GM12892 (cell line): ENCODE measurements at regions not wholly inside any gene's neighbourhood (a gene's known extent, or its start where the extent isn't known, plus 50 kb on each side); places are given as distances from the start of the nearest gene placed in this dataset.

Experiments used
- POLR2A ChIP-seq: IDR thresholded peaks from 2 replicates; pipeline ENCODE4 v1.6.1; 2011; ENCODE audit warnings: low read depth, low read length, control low read depth
- POLR2AphosphoS5 ChIP-seq: IDR thresholded peaks from 2 replicates; pipeline ENCODE4 v1.6.1; 2011; ENCODE audit warnings: low read depth, low read length, control low read depth
- TAF1 ChIP-seq: IDR thresholded peaks from 2 replicates; pipeline ENCODE4 v1.6.1; 2011; ENCODE audit warnings: low read depth, mild to moderate bottlenecking, control low read depth, low read length, borderline replicate concordance

GRCh38 chr12:130226126-130226525 lies 63.9 kb downstream of the FZD10 start:
- TF ChIP-seq TAF1 (no peak), POLR2A (no peak), POLR2AphosphoS5 (no peak)
